HEK293T (cell line): ENCODE measurements at regions not wholly inside any gene's neighbourhood (a gene's known extent, or its start where the extent isn't known, plus 50 kb on each side); places are given as distances from the start of the nearest gene placed in this dataset.

Experiments used
- CTCF ChIA-PET: fragments of 350-600 bp; formaldehyde crosslinking; extraction: SDS; loops from one replicate; lab custom pipeline; 2021; ENCODE audit warnings: antibody characterized with exemption, inconsistent platforms; lab: Yijun Ruan, JAX
- POLR2A ChIA-PET: fragments of 350-600 bp; formaldehyde crosslinking; extraction: SDS; loops from one replicate; lab custom pipeline; 2020; ENCODE audit warnings: antibody characterized with exemption, inconsistent platforms; lab: Yijun Ruan, JAX
- DNase-seq: peaks from one replicate; pipeline ENCODE4 v3.0.0; 2012; ENCODE audit warnings: mixed read lengths; ENCODE audit errors: extremely low spot score
- ARNT ChIP-seq: fragments of 450-650 bp; IDR thresholded peaks from 2 replicates; pipeline ENCODE4 v1.6.1; 2017; ENCODE audit warnings: mild to moderate bottlenecking
- BHLHE40 ChIP-seq: fragments of 450-650 bp; IDR thresholded peaks from 2 replicates; pipeline ENCODE4 v1.6.1; 2016; ENCODE audit warnings: mild to moderate bottlenecking, moderate library complexity, borderline replicate concordance
- CTBP1 ChIP-seq: fragments of 450-650 bp; IDR thresholded peaks from 2 replicates; pipeline ENCODE4 v1.6.1; 2016; ENCODE audit warnings: borderline replicate concordance
- ELF4 ChIP-seq: fragments of 450-650 bp; IDR thresholded peaks from 2 replicates; pipeline ENCODE4 v1.6.1; 2017; ENCODE audit warnings: antibody characterized with exemption
- FOXA1 ChIP-seq: fragments of 450-650 bp; IDR thresholded peaks from 2 replicates; pipeline ENCODE4 v1.6.1; 2016; ENCODE audit warnings: mild to moderate bottlenecking
- FOXK2 ChIP-seq: fragments of 450-650 bp; IDR thresholded peaks from 2 replicates; pipeline ENCODE4 v1.6.1; 2016; ENCODE audit warnings: mild to moderate bottlenecking
- FOXM1 ChIP-seq: fragments of 450-650 bp; IDR thresholded peaks from 2 replicates; pipeline ENCODE4 v1.6.1; 2017; ENCODE audit warnings: mild to moderate bottlenecking, borderline replicate concordance
- HDGF ChIP-seq: fragments of 450-650 bp; IDR thresholded peaks from 2 replicates; pipeline ENCODE4 v1.6.1; 2017; ENCODE audit warnings: antibody characterized with exemption, borderline replicate concordance
- L3MBTL2 ChIP-seq: fragments of 450-650 bp; conservative IDR thresholded peaks from 2 replicates; pipeline ENCODE4 v1.6.1; 2016; ENCODE audit warnings: mild to moderate bottlenecking
- LEF1 ChIP-seq: fragments of 450-650 bp; IDR thresholded peaks from 2 replicates; pipeline ENCODE4 v1.6.1; 2017; ENCODE audit warnings: mild to moderate bottlenecking, borderline replicate concordance
- NFRKB ChIP-seq: fragments of 450-650 bp; IDR thresholded peaks from 2 replicates; pipeline ENCODE4 v1.6.1; 2016; ENCODE audit warnings: mild to moderate bottlenecking, moderate library complexity
- SP1 ChIP-seq: fragments of 450-650 bp; IDR thresholded peaks from 2 replicates; pipeline ENCODE4 v1.6.1; 2017
- SUZ12 ChIP-seq: fragments of 450-650 bp; IDR thresholded peaks from 2 replicates; pipeline ENCODE4 v1.6.1; 2016; ENCODE audit warnings: mild to moderate bottlenecking
- TARDBP ChIP-seq: fragments of 450-650 bp; IDR thresholded peaks from 2 replicates; pipeline ENCODE4 v1.6.1; 2016
- ZNF384 ChIP-seq: fragments of 450-650 bp; IDR thresholded peaks from 2 replicates; pipeline ENCODE4 v1.6.1; 2016
- TF ChIP-seq, protein P1 (sequence below): fragments of 450-650 bp; IDR thresholded peaks from 2 replicates; pipeline ENCODE4 v1.6.1; 2016

DNA sequence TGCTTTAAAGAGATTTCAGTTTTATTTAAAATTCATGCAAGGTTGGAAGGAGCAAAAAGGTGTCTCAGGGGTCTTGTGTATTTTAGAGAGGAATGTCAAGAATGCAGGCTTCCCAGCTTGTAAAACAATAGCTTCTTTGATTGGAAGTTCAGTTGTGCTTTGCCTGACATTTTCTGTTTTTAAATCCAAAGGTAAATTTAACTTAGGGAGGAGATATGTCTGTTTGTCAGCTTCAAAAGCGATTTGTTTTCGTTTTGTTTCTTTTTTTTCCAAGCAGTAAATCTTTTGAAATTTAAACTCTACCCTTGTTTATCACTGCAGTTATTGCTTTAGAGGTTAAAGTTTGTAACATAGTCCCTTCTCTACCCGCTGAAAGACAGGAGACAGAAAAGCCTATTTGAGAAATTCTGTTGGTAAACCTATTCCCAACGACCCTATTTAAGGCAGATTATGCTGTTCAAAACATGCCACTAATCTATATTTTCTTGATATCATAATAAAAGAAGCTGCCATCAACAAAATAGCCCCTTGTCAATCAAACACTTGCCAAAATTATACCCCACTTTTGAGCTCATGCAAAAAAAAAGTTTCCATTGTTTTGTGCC is 639.6 kb downstream of the IRS1 start:
- no peak for TF ChIP-seq L3MBTL2
- no peak for TF ChIP-seq ARNT
- no peak for TF ChIP-seq ZNF384
- TF ChIP-seq LEF1, result no peak
- no peak for TF ChIP-seq SP1
- TF ChIP-seq BHLHE40, result no peak
- no peak for TF ChIP-seq TARDBP
- no peak for TF ChIP-seq SUZ12
- TF ChIP-seq ELF4, result no peak
- TF ChIP-seq NFRKB, result no peak
- TF ChIP-seq, protein P1, sequence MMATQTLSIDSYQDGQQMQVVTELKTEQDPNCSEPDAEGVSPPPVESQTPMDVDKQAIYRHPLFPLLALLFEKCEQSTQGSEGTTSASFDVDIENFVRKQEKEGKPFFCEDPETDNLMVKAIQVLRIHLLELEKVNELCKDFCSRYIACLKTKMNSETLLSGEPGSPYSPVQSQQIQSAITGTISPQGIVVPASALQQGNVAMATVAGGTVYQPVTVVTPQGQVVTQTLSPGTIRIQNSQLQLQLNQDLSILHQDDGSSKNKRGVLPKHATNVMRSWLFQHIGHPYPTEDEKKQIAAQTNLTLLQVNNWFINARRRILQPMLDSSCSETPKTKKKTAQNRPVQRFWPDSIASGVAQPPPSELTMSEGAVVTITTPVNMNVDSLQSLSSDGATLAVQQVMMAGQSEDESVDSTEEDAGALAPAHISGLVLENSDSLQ, result no peak
- no peak for TF ChIP-seq FOXA1
- TF ChIP-seq CTBP1, result no peak
- TF ChIP-seq FOXM1, result no peak
- CTCF ChIA-PET, result no interaction called here
- no peak for DNase-seq
- POLR2A ChIA-PET, result no interaction called here

DNA sequence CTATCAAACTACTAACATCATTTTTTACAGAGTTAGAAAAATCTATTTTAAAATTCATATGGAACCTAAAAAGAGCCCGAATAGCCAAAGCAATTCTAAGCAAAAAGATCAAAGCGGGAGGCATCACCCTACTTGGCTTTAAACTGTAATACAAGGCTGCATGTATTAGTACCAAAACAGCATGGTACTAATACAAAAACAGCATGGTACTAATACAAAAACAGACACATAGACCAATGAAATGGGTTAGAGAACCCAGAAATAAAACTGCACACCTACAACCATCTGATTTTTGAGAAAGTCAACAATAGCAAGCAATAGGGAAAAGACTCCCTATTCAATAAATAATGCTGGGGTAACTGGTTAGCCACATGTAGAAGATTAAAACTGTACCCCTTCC is 640.7 kb downstream of the IRS1 start:
- CTCF ChIA-PET, result no interaction called here
- DNase-seq, result no peak
- no peak for TF ChIP-seq TARDBP
- TF ChIP-seq LEF1, result no peak
- TF ChIP-seq HDGF, result no peak
- TF ChIP-seq, protein P1, result no peak
- TF ChIP-seq NFRKB, result no peak
- no peak for TF ChIP-seq CTBP1
- no peak for TF ChIP-seq ARNT
- no peak for TF ChIP-seq SP1
- no peak for TF ChIP-seq L3MBTL2
- no peak for TF ChIP-seq ELF4
- TF ChIP-seq FOXM1, result no peak
- no peak for TF ChIP-seq FOXA1
- TF ChIP-seq BHLHE40, result no peak
- TF ChIP-seq ZNF384, result no peak
- TF ChIP-seq SUZ12, result no peak
- TF ChIP-seq FOXK2, result no peak
- POLR2A ChIA-PET, result no interaction called here

DNA sequence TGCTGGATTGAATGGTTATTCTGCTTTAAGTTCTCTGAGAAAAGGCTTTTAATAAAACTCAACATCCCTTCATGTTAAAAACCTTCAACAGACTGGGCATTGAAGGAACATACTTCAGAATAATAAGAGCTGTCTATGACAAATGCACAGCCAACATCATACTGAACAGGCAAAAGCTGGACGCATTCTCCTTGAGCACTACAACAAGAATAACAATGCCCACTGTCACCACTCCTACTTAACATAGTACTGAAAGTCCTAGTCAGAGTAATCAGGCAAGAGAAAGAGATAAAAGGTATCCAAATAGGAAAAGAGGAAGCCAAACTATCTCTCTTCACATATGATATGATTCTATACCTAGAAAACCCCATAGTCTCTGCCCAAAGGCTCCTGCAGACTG is 641.4 kb downstream of the IRS1 start:
- no peak for DNase-seq
- ChIA-PET POLR2A (no interaction called here), CTCF (no interaction called here)
- TF ChIP-seq LEF1 (no peak), SP1 (no peak), L3MBTL2 (no peak), FOXK2 (no peak), ZNF384 (no peak), TARDBP (no peak), SUZ12 (no peak), NFRKB (no peak), ELF4 (no peak), BHLHE40 (no peak), FOXM1 (no peak), HDGF (no peak), FOXA1 (no peak), CTBP1 (no peak), ARNT (no peak)
- TF ChIP-seq, protein P1, result no peak

DNA sequence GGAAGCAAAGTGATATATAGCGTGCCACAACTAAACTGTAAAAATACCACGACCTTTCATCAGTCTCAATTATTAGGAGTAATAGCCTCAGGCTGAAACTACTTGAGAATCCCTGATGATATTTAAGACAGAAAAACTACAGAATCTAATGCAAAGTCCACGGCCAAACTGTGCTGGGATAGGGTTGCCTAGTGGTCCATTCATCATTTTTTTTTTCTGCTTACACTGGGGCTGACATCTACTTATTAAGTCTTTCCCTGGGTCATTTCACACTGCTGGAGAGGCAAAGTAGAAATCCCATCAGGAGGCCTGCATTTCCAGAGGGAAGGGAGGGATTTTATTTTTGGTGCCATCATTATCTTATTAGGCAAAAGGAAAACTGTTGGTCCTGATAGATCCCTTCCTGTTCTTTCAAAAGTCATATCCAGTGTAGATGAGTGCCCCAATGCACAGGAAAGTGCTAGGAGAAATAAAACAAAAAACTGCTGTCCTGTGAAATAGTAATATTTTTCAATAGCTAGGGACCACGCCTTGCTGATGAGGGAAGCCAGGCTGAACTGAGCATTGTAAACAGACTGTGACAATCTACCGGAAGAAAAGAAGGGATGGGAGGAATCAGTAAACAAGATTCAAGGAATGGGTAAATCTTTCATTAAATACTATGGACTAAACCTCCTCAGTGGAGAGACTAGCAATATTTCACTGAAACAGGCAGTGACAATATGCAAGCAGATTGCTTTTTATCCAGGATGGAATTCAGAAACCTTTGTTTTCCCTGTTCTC is 644.3 kb downstream of the IRS1 start:
- no peak for TF ChIP-seq FOXK2
- TF ChIP-seq ZNF384, result no peak
- TF ChIP-seq ARNT, result no peak
- TF ChIP-seq HDGF, result no peak
- no peak for TF ChIP-seq L3MBTL2
- TF ChIP-seq, protein P1, result no peak
- no peak for TF ChIP-seq LEF1
- ChIA-PET POLR2A (no interaction called here), CTCF (no interaction called here)
- DNase-seq, result no peak

DNA sequence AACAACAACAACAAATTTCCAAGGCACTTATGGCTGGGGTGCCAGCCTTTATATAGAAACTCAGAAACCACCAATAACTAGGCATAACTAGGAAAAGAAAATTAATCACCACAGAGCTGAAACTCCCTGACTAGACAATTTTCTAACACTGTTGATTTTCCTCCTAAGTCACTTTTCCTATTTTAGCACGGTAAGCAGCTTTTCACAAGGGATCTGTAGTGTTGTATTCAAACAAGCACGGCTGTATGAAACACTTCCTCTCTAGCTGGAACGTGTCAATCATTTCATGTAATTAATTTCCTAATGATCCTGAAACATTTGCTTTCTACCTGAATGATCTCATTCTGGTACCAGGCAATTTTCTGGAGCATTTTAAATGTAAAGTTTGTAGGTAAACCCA is 645.0 kb downstream of the IRS1 start:
- TF ChIP-seq SUZ12 (no peak), NFRKB (no peak), ELF4 (no peak), BHLHE40 (no peak), TARDBP (no peak)
- POLR2A ChIA-PET, result no interaction called here
- no peak for DNase-seq
- CTCF ChIA-PET, result interaction anchor here (0.9 kb wide), 1 partner anchor 1084 kb away, joined by 3 read pairs; no protein-coding TSS in a partner anchor

DNA sequence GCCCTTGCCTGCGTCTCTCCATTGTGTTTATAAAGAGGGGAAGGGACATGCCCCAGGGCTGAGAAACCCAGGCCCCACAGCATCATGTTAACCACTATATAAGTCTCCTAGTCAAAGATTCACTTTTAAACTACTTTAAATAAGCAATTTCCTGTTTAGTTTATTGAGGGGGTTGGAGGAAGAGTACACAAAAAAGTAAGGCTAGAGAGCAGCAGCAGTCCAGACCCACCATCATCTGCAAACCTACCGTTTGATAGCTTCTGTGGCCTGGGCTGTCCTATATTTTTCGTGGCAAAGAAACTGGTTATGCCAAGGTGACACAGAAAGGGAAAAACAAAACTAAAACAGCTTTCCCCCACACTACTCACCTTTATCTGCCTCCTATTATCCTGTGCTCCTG is 646.1 kb downstream of the IRS1 start:
- no peak for TF ChIP-seq LEF1
- no peak for TF ChIP-seq ZNF384
- no peak for TF ChIP-seq SUZ12
- TF ChIP-seq SP1, result no peak
- TF ChIP-seq FOXA1, result no peak
- no peak for TF ChIP-seq BHLHE40
- ChIA-PET CTCF (interaction anchor here (0.6 to 0.9 kb wide), 2 partner anchors 47 to 1085 kb away, joined by 3 read pairs; no protein-coding TSS in a partner anchor), POLR2A (no interaction called here)
- DNase-seq, result no peak
